ENCODE measurements at regions not wholly inside any gene's neighbourhood (a gene's known extent, or its start where the extent isn't known, plus 50 kb on each side); places are given as distances from the start of the nearest gene placed in this dataset.
A peak's percentile ranks its signal among the peaks of the same experiment; 100 is the strongest.
"Not testable (repeated sequence)": the region's sequence is repeated elsewhere in the genome, so short reads cannot be mapped to it uniquely, and the experiment has no call there.

- DNase-seq (ENCODE audit: low spot score): no peak
Measured at GRCh38 chr2:107108556-107108955, 222.6 kb upstream of the ST6GAL2 start.

DNA sequence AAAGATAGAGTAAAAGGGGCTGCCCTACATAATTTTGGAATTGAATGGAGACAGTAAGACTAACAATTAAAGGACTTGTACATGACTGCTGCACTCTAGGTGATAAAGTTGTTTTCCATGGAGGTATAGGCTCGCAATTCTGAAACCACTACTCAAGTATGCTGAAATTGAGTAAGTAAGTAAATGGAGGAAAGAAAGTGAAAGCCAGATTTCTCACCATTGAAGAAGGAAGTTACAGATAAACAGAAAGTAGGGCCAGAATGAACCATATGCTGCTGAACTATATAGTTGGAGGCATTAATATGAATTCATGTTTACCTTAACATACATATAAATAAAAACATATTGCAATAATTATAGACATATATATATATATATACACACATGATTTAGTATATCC, 225.7 kb upstream of the ST6GAL2 start:
- DNase-seq (ENCODE audit: low spot score): no peak

DNA sequence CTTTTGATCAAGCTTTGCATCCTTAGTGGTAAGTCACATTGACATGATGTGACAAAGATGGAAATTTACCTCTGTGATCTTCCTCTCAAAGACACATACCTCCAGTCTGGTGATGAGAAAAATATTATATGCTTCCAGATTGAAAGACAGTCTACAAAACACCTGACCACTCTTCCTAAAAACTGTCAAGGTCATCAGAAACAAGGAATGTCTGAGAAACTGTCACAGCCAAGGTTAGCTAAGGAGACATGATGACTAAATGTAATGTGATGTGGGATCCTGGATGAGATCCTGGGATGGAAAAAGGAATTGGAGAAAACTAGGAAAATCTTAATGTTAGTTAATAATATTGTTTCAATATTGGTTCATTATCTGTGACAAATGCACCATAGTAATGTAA, 226.6 kb upstream of the ST6GAL2 start:
- DNase-seq (ENCODE audit: low spot score): no peak

DNA sequence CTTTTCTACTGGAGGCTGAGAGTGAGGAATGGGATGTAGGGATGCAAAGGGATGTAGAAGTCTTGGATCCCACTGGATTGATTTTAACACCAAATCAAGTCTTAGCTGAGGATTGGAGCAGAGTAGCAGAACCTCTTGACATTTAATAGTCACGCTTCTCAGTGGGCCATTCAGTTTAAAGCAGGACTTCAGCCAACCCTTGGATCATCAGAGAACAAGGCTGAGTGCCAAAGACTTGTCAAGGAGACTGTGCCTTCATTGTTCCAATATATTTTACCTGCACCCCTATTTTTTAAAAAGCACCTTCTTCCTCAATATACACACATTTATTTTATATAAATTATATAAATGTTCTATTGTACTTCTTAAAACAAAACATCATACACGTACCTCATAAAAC, 242.4 kb upstream of the ST6GAL2 start:
- DNase-seq (ENCODE audit: low spot score): no peak

- no peak for DNase-seq (ENCODE audit: low spot score)
Measured at GRCh38 chr2:107132070-107132469, 246.1 kb upstream of the ST6GAL2 start.

DNA sequence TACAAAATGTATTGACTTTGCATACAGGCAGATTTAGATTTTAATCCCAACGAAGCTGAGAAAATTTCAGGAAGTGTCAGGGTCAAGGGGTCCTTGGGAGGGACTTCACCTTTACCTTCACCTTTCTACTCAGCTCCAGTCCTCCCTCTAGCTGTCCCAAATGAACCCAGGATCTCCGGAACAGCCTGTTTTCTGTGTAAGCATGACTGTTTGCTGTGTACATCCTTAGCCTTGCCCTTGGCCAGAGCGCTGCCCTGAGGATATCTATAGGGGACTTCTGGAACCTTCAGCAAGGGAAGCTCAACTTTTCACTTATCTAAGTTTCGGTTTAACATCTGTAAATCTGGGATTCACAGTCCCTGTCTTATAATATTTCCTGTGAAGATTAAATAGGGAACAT, 246.8 kb upstream of the ST6GAL2 start:
- DNase-seq (ENCODE audit: low spot score): no peak

DNA sequence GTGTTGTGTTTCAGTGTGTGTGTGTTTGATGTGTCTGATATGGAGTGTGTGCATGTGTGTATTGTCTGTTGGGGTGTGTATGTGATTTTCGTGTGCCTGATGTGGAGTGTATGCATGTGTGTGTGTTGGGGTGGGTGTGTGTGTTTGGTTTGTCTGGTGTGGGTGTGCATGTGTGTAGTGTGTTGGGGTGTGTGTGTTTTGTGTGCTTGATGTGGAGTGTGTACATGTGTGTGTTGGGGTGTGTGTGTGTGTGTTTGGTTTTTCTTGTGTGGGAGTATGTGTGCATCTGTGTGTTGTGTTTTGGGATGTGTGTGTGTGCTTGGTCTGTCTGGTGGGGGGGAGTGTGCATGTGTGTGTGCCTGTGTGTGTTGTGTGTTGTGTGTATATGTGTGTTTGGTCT, 247.4 kb upstream of the ST6GAL2 start:
- no peak for DNase-seq (ENCODE audit: low spot score)

DNA sequence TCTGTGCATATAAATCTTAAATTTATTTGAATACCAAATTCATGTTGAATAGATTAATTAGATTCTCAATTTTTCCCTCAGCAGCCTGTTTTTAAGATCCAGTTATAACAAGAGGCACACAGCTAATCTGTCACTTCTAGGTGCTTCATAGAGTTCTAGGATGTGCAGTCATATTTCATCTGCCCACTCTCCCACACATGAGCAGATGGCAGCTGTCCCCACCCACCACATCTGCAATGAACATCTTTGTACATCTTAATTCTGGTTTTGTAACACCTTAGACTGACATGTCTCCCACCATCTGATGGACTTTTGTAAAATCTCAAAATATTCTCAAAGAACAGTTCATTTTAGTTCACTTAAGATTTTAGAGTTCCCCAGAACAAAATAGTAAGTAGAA, 250.8 kb upstream of the ST6GAL2 start:
- no peak for DNase-seq (ENCODE audit: low spot score)

DNA sequence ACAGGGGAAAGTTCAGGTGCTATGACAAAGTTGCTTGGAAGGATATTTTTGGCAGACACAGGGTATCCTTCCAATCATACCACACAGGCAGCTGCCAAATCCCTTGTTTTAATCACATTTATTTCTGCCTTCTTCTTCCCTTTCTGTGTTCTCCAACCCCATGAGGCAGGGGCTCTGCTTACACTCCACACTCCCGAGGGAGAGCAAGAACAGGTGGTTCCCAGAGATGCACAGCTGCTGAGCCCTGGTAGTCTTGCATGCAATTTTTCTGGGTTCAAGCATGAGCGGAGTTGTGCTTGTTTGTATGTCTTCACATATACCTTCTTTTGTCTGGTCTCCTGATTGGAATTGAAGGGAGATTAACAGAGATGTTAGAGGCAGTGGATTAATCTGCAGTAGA, 251.7 kb upstream of the ST6GAL2 start:
- DNase-seq (ENCODE audit: low spot score): no peak

DNA sequence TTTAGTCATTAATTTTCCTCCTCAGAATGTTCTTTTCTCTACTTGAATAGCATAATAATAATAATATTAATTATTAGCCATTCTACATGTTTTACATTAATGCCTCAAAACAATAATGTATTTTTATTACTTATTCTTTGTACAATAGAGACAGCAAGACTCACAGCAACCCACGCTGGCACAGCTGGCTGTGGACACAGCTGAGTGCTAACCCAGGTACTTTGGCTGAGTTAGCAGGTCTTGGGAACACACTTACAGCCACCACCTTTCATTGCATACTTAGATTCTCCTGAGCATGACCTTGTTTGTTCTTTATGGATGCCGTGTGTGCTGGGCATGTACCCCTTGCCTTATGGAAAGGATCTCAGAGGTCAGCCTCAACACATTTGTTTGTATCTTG, 260.2 kb upstream of the ST6GAL2 start:
- no peak for DNase-seq (ENCODE audit: low spot score)

DNA sequence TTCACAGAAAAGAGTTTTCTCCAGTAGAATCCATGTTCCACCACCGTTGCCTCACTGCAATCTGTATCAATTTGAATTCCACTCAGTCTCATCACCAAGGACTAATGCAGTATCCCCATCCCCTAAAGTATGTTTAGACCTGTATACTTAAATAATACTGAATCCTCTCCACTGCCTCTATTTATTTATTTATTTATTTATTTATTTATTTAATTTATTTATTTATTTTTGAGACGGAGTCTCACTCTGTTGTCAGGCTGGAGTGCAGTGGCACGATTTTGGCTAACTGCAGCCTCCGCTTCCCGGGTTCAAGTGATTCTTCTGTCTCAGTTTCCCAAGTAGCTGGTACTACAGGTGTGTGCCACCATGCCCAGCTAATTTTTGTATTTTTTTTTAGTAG, 260.7 kb upstream of the ST6GAL2 start:
- DNase-seq (ENCODE audit: low spot score): not testable (repeated sequence)

DNA sequence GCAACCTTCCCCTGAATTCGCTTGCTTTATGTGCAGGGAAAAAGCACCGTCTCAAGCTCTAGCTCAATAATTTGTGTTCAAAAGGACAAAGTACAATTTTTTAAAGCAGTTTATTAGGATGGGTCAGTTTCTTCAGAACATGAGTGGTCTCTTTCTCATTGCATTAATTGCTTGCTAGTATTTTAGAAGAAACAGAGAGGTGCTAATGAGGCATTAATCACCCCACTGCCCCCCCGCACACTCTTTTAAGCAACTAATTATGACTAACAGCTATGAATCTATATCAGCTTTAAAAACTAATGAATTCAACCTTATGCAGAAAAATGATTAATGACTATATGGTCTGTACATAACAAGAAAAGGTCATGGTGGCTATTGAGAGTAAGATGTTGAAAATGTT, 262.1 kb upstream of the ST6GAL2 start:
- DNase-seq (ENCODE audit: low spot score): no peak

DNA sequence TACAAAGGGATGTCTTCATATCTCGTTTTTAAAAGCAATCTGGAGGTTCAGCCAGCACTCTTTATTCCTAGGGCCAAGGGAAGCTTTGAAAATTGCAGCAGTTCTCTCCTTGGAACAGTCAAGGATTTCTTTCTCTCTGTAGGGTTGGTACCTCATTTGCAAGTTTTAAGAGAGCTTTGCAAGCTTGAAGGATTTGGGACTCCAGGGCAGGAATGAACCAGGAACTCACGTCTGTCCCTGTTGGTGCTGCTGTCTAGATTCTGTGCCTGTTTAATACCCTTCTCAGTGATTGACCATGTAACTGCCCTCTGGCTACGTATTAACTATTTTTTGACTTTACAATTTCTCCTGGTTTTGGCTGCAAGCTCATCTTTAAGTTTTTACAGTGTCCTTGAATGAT, 262.5 kb upstream of the ST6GAL2 start:
- DNase-seq (ENCODE audit: low spot score): no peak

- no peak for DNase-seq (ENCODE audit: low spot score)
Measured at GRCh38 chr2:107160640-107161239, 274.8 kb upstream of the ST6GAL2 start.

DNA sequence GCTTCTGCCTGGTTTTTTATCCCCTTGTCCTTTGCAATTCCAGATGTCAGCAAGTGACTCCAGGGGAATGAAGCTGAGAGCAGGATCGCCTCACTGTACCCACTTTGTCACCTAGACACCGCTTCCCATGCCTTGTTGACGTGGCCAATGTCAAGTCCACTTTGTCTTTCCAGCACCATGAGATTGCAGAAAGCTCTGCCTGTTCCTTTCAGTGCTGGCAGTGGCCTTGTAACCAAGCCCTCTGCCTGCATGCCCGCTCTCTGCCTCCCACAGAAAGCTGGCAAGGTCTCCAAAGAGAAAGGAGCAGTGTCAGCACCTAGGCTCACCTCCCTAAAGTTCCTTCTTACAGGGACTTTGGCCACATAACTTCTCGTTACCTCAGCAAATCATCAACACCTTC, 282.2 kb upstream of the ST6GAL2 start:
- no peak for DNase-seq (ENCODE audit: low spot score)

DNA sequence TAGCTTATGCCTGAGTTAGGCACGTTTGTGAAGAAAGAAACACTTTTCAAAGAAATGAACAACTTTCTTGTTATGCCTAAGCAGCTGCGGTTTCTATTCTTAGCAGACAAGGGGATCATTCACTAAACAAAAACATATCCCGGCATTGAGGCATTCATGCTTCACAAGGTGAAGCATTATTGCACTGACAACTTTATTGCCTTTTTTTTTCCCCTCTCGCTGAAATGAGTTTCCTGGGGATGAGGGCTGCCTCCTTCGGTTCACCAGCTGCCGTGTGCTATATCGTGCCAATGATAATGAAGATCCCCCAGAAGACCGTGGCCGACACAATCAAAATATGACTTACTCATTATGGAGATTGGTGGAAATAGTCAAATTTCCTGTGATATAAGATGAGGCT, 288.2 kb upstream of the ST6GAL2 start:
- DNase-seq (ENCODE audit: low spot score): peak; percentile 1

DNA sequence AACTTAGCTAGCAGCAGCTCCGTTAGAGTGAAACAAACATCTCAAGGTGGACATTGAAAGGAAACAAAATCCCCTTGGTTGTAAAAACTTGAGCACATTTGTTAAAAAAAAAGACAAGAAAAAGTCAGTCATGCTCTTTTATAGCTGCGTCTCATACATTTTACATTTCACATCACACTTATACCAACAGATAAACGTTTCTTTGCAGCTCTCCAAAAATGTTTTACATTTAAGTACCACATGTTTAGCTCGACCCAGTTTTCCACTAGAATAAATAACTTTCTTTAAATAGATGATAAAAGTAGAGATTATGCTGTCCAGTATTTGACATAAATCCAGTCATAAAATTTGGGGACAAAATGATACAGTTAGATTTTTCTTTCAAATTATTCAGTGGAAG, 297.0 kb upstream of the ST6GAL2 start:
- DNase-seq (ENCODE audit: low spot score): no peak

DNA sequence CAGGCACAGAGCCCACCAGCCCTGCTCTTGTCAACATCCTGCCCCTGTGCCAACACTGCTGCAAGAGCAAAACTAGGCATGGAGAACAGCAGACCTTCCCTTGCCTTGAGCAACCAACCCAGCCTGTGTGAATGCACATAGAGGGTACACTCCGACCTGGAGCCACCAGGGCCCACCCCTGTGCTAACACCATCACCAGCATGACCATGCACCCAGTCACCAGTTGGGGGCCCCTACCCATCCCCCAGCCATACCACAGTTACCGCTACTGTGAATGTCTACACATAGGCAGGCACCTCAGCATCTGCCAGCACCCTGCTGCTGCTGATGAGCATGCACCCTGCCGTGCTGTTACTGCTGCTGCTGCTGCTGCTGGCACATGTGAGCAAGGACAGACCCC, 301.9 kb upstream of the ST6GAL2 start:
- no peak for DNase-seq (ENCODE audit: low spot score)

GRCh38 chr2:107195631-107196030, 309.7 kb upstream of the ST6GAL2 start:
- DNase-seq (ENCODE audit: low spot score): no peak

DNA sequence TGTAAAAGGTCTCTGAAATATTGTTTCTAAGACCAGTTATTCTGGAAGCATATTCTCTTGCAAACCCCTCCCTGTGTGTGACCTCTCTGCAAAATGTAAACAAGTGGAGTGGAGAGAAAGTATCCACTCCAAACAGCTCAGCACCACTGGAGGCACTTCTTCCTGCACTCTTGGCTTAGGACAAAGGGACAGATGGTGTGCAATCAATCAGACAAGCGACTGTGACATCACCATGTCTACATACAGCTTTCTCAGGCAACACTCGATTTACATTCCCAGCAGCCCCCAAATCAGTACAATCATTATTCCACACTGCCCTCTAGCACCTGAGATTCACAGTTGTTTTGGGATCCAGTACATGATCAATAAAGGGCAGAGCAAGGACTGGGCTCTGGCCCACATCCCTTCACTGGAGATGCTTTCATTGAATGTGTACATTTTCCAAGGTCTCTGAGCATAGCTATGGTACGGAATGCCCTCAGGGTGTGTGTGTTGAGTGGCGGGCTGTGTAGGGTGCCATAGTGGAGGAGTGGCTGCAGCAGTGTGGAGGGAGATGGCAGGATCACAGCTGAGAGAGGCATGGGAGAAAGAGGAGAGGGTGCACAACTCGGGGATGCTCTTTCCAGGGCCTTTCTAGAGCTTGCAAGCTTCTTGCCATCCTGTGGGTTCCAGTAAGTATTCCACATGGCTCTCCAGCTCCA, 311.8 kb upstream of the ST6GAL2 start:
- DNase-seq (ENCODE audit: low spot score): no peak

GRCh38 chr2:107202962-107203591, 317.1 kb upstream of the ST6GAL2 start:
- no peak for DNase-seq (ENCODE audit: low spot score)

DNA sequence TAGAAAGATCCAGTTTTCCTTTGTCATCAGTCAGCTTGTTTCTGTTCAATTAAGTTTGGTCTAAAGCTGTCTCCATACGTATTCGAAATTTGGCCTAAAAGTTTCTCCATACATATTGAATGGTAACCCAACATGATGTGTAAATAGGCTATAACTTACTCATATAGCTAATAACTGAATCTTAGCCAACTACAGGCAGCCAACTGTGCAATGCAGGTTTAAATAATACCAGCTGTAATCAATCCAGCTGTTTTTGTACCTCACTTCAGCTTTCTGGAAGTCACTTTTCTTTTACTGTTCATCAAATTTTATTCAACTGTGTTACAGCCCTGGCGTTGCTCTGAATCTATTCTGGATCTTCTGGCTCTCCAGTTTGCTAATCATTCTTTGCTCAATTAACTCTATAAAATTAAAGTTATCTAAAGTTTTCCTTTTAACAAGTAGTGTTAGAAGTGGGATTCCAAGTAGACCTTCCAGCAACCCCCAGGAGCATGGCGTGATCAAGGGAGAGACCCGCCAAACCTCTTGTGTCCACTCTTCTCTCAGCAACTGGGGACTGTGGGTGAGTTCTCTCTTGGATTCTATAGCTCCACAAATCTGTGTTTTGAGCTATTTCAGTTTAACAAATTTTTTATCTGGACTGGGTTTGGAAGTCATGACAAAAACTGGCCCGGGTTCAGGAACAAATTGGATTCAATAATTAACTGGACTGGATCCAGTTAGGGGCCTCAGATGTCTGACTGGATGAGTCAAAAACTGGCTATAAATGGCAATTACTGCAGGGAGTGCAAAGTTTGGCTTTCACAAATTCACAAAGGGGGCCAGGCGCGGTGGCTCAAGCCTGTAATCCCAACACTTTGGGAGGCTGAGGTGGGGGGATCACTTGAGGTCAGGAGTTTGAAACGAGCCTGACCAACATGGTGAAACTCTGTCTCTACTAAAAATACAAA, 329.7 kb upstream of the ST6GAL2 start:
- DNase-seq (ENCODE audit: low spot score): no peak

- DNase-seq (ENCODE audit: low spot score): no peak
Measured at GRCh38 chr2:107218208-107218607, 332.2 kb upstream of the ST6GAL2 start.

Measured in kidney tubule cell (primary cell).